HG02884 (cell line): ENCODE measurements at regions not wholly inside any gene's neighbourhood (a gene's known extent, or its start where the extent isn't known, plus 50 kb on each side); places are given as distances from the start of the nearest gene placed in this dataset.
"Not testable (repeated sequence)": the region's sequence is repeated elsewhere in the genome, so short reads cannot be mapped to it uniquely, and the experiment has no call there.

Source experiments
- ATAC-seq: cut with Tn5 transposase; IDR thresholded peaks from one replicate; pipeline ENCODE4 v1.9.1; 2021; ENCODE audit warnings: mild to moderate bottlenecking, moderate library complexity; ENCODE audit not compliant: unreplicated experiment

- no peak for ATAC-seq
These were observed 518.7 kb downstream of the GRXCR1 start for GRCh38 chr4:43411226-43411625.

DNA sequence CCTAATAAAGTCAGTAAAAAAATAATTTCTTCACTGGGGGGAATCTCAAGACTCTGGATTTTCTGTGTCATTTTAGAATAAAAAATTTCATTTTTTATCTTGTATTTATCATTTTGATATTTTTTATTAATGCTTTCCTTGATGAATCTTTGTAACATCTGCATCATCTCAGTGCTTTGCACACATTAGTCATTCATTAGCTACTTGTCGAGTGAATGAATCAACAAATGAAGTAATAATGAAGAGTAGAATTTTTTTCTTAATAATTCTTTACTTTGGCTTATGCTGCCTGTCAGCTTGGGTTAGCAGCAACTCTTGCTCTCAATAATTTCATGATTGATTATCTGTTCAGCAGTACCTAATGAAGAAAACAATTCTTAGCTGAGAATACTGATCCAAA lies 530.8 kb downstream of the GRXCR1 start:
- ATAC-seq: no peak

DNA sequence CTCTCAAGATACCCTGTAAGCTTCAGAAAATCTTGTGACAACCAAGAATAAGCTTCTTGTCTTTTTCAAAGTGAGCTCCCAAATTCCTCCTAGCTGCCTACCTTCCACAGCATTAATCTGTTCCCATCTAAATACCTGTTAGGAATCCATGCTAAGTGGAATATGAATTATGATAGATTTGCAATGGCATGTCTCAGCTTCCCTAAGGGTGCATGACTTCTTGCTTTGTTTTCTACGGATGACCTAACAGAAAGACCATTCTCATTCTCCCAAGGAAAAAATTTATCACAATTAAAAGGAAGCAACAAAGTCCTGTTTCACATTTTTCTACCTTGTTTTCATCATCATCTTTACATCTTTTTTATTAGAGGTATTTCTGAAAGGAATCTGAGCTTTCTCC lies 532.7 kb downstream of the GRXCR1 start:
- ATAC-seq: no peak

- no peak for ATAC-seq
These were observed 542.8 kb downstream of the GRXCR1 start for GRCh38 chr4:43435291-43435690.

DNA sequence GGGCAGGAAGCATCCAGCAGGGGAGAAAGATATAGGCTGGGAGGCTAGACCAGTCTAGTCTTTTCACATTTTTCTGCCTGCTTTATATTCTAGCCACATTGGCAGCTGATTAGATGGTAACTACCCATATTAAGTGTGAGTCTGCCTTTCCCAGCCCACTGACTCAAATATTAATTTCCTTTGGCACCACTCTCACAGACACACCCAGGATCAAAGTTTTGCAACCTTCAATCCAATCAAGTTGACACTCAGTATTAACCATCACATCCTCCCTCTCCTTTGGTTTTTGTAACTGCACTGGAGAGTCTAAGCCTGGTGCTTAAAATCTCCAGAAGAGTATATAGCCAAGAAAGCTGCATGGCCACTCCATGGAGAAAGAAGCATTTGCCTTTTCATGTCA lies 560.4 kb downstream of the GRXCR1 start:
- ATAC-seq: no peak

- no peak for ATAC-seq
These were observed 563.9 kb downstream of the GRXCR1 start for GRCh38 chr4:43456383-43456782.

DNA sequence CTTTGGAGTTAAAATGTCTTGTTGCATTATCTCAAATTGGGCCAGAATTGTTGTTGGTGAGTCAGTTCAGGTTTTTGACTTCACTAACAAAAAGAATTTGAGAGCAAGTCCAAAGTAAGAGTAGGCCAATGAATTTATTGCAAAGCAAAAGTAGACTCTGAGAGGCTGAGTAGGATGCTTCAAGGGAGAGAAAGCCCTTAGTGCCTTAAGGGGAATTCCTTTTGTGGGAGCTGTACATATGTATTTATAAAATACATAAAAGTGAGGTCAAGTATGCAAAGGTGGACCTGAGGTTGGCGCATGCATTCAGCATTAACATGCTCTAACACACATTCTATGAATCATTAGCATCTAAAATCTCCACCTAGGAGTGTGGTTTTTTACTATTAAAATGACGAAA lies 565.4 kb downstream of the GRXCR1 start:
- no peak for ATAC-seq

GRCh38 chr4:43458293-43458692 lies 565.8 kb downstream of the GRXCR1 start:
- no peak for ATAC-seq

- ATAC-seq: no peak
These were observed 579.4 kb downstream of the GRXCR1 start for GRCh38 chr4:43471950-43472349.

DNA sequence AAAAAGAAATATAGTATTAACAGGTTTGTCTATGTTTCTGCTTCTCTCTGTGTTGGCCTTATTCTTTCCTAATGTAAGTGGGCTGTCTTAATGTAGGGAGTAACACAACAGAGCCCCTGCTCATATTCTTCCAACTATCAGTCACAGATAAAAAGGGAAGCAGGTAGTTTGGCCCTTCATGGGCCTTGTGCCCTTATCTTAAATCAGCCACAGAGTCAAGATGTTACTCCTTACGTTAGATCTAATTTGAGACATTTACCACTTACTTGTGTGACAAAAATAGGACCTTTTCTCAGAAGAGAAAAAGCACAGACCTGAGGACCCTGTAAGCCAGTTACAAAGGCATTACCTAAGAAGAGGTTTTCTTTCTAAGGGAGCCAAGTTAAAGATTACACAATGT lies 589.0 kb downstream of the GRXCR1 start:
- ATAC-seq: no peak

DNA sequence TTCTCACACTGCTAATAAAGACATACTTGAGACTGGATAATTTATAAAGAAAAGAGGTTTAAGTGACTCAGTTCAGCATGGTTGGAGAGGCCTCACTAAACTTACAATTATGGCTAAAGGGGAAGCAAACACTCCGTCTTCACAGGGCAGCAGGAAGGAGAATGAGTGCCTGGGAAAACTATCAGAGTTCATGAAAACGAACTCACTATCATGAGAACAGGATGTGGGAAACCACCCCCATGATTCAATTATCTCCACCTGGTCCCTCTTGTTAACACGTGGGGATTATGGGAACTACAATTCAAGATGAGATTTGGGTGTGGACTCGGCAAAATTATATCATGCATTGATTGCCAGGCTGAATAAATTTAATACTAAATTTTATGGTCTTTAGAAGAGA lies 592.7 kb downstream of the GRXCR1 start:
- no peak for ATAC-seq

DNA sequence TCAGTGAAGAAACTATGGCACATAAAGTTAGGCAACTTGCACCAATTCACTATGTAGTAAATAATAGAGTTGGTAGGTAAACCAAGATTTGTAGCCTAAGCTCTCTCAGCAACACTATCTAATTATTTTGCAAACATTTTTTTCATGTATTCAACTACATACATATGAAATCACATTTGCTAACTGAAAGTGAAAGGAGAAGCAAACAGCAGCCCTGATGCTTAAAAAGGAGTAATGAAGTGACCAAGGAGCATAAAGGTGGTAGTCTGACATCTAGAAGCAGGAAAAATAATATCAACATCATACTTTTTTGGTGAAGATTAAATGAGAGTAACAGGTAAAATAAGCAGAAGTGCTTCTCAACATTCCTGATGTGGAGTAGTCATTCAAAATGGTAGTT lies 603.7 kb downstream of the GRXCR1 start:
- peak; percentile 63 for ATAC-seq

- no peak for ATAC-seq
These were observed 604.1 kb downstream of the GRXCR1 start for GRCh38 chr4:43496602-43497001.

DNA sequence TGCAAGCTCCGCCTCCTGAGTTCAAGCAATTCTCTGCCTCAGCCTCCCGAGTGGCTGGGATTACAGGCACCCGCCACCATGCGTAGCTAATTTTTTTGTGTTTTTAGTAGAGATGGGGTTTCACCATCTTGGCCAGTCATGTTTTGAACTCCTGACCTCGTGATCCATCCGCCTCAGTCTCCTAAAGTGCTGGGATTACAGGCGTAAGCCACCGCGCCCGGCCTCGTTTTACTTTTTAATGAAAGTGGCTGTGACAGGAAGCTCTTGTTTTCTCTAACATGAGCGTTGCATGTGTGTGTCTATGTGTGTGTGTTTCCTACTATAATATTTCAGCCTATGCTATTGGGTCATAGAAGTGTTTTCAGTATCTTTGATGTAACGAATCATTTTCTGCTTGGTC lies 613.3 kb downstream of the GRXCR1 start:
- ATAC-seq: not testable (repeated sequence)

GRCh38 chr4:43512253-43512652 lies 619.7 kb downstream of the GRXCR1 start:
- no peak for ATAC-seq

- ATAC-seq: no peak
These were observed 633.1 kb downstream of the GRXCR1 start for GRCh38 chr4:43525646-43526045.

- no peak for ATAC-seq
These were observed 655.0 kb downstream of the GRXCR1 start for GRCh38 chr4:43547561-43547960.

DNA sequence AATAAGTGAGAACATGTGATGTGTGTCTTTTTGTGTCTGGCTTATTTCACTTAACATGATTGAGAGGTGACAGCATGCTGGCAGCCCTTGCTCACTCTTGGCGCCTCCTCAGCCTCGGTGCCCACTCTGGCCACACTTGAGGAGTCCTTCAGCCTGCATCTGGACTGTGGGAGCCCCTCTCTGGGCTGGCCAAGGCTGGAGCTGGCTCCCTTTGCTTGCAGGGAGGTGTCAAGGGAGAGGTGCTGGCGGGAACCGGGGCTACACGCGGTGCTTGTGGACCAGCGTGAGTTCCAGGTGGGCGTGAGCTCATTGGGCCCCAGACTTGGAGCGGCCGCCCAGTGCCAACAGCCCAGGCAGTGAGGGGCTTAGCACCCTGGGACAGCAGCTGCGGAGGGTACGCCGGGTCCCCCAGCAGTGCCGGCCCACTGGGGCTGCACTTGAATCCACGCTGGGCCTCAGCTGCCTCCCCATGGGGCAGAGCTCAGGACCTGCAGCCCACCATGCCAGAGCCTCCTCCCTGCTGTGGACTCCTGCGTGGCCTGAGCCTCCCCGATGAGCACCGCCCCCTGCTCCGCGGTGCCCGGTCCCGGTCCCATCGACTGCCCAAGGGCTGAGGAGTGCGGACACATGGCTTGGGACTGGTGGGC lies 658.6 kb downstream of the GRXCR1 start:
- ATAC-seq: no peak

- no peak for ATAC-seq
These were observed 663.7 kb downstream of the GRXCR1 start for GRCh38 chr4:43556262-43556661.

DNA sequence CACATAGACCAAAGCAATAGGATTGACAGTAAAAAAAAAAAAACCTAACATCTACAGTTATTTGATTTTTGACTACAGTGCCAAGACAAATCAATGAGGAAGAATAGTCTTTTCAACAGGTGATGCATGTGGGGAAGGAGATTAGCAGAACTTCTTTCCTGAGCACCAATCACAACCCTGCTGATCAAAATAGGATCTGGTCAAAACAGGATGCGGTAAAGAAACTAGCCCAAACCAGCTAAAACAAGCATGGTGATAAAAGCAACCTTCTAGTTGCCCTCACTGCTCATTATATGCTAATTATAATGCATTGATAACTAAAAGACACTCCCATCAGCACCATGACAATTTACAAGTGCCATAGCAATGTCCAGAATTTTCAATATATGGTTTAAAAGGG lies 667.5 kb downstream of the GRXCR1 start:
- ATAC-seq: no peak

GRCh38 chr4:43564107-43564506 lies 671.6 kb downstream of the GRXCR1 start:
- no peak for ATAC-seq

- no peak for ATAC-seq
These were observed 672.1 kb downstream of the GRXCR1 start for GRCh38 chr4:43564591-43564990.

DNA sequence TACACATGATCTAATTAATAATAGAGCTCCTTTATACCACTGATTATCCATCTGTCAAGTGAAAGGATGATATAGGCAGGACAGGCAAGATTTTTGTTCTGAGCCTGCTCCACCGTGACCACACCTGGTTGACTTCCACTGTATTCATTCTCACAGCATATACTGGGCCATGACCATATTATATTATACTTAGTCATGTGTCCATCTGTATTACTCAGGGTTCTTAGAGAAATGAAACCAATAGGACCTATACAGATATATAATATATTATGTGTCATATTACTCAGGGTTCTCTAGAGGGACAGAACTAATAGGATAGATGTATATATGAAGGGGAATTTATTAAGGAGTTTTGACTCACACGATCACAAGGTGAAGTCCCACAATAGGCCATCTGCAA lies 675.1 kb downstream of the GRXCR1 start:
- ATAC-seq: no peak
